OCI-LY3 (cell line): ENCODE measurements at regions not wholly inside any gene's neighbourhood (a gene's known extent, or its start where the extent isn't known, plus 50 kb on each side); places are given as distances from the start of the nearest gene placed in this dataset.
"Not testable (repeated sequence)": the region's sequence is repeated elsewhere in the genome, so short reads cannot be mapped to it uniquely, and the experiment has no call there.

ENCODE experiments used
- H2AFZ ChIP-seq: fragments of 200-600, 300-600 bp; shearing (Covaris generic); 2 replicates; pipeline ENCODE4 v1.6.0; 2014; ENCODE audit warnings: antibody characterized with exemption, low read depth, low read length
- H3K27ac ChIP-seq: fragments of 200-600, 300-600 bp; sonication (generic); 2 replicates; pipeline ENCODE4 v1.5.1; 2014; ENCODE audit warnings: mild to moderate bottlenecking, low read length, moderate library complexity, mixed read lengths
- H3K27me3 ChIP-seq: fragments of 200-600, 300-600 bp; sonication (generic); 2 replicates; pipeline ENCODE4 v1.6.1; 2014; ENCODE audit warnings: low read depth, low read length, mixed read lengths
- H3K36me3 ChIP-seq: fragments of 200-600, 300-600 bp; sonication (generic); replicated peaks from 2 replicates; pipeline ENCODE3; 2014; ENCODE audit warnings: low read depth, low read length, mixed read lengths
- H3K4me1 ChIP-seq: fragments of 300-600, 200-600 bp; sonication (generic); 2 replicates; pipeline ENCODE4 v1.6.1; 2014; ENCODE audit warnings: low read length, mixed read lengths
- H3K4me2 ChIP-seq: fragments of 200-600, 300-600 bp; sonication (generic); 2 replicates; pipeline ENCODE4 v1.6.1; 2014; ENCODE audit warnings: low read length, mixed read lengths
- H3K4me3 ChIP-seq: fragments of 300-600, 200-600 bp; sonication (generic); 2 replicates; pipeline ENCODE4 v1.5.1; 2014; ENCODE audit warnings: antibody characterized with exemption, mild to moderate bottlenecking, low read length, moderate library complexity
- H3K79me2 ChIP-seq: fragments of 300-600, 200-600 bp; shearing (Covaris generic); 2 replicates; pipeline ENCODE4 v1.6.1; 2014; ENCODE audit warnings: mild to moderate bottlenecking, low read length, mixed read lengths
- H3K9ac ChIP-seq: fragments of 300-600, 200-600 bp; shearing (Covaris generic); 2 replicates; pipeline ENCODE4 v1.6.0; 2014; ENCODE audit warnings: mild to moderate bottlenecking, low read length, moderate library complexity
- H3K9me3 ChIP-seq: fragments of 200-600, 300-600 bp; shearing (Covaris generic); 2 replicates; pipeline ENCODE4 v1.6.1; 2014; ENCODE audit warnings: low read length, mixed read lengths; ENCODE audit not compliant: insufficient read depth
- H4K20me1 ChIP-seq: fragments of 200-600, 300-600 bp; sonication (generic); 2 replicates; pipeline ENCODE4 v1.6.1; 2016; ENCODE audit warnings: low read length, mixed read lengths; ENCODE audit not compliant: insufficient read depth
- CTCF ChIP-seq: fragments of 200-600, 300-600 bp; sonication (generic); IDR thresholded peaks from 2 replicates; pipeline ENCODE4 v1.5.1; 2014; ENCODE audit warnings: antibody characterized with exemption, low read length, low read depth
- EZH2phosphoT487 ChIP-seq: fragments of 200-600 bp; shearing (Covaris generic); IDR thresholded peaks from 2 replicates; pipeline ENCODE4 v1.6.1; 2018; ENCODE audit warnings: antibody characterized with exemption, mixed run types, low read depth

- no peaks in the 10 kb centered on the region for H4K20me1 ChIP-seq
- H3K79me2 ChIP-seq: no peaks in the 10 kb centered on the region
- no peak overlapping the region for H3K9ac ChIP-seq
- H3K36me3 ChIP-seq: no peaks in the 10 kb centered on the region
- no peak overlapping the region for H3K4me2 ChIP-seq
- no peak overlapping the region for H3K27ac ChIP-seq
- H2AFZ ChIP-seq: no peak overlapping the region
- H3K4me3 ChIP-seq: no peak overlapping the region
- no peaks in the 10 kb centered on the region; the same call in none of the 2 replicates for H3K27me3 ChIP-seq
- no peaks in the 10 kb centered on the region for H3K4me1 ChIP-seq
- TF ChIP-seq CTCF (no peak), EZH2phosphoT487 (no peak)
- no peaks in the 10 kb centered on the region for H3K9me3 ChIP-seq
These were observed 157.5 kb downstream of the TTC8 start for GRCh38 chr14:88981948-88982347.

- Histone ChIP-seq H3K4me1 (no peaks in the 10 kb centered on the region), H3K27ac (no peak overlapping the region), H3K9ac (no peak overlapping the region), H3K4me2 (no peak overlapping the region), H4K20me1 (no peaks in the 10 kb centered on the region), H3K4me3 (no peak overlapping the region), H2AFZ (no peak overlapping the region), H3K79me2 (no peaks in the 10 kb centered on the region), H3K36me3 (no peaks in the 10 kb centered on the region), H3K27me3 (no peaks in the 10 kb centered on the region; the same call in none of the 2 replicates), H3K9me3 (no peaks in the 10 kb centered on the region)
- TF ChIP-seq EZH2phosphoT487 (no peak), CTCF (no peak)
These were observed 159.3 kb downstream of the TTC8 start for GRCh38 chr14:88983755-88984154.

GRCh38 chr14:88985654-88986053 lies 161.2 kb downstream of the TTC8 start:
- Histone ChIP-seq H3K4me1 (no peaks in the 10 kb centered on the region), H3K4me2 (no peak overlapping the region), H3K36me3 (no peaks in the 10 kb centered on the region), H3K79me2 (no peaks in the 10 kb centered on the region), H3K4me3 (no peak overlapping the region), H2AFZ (no peak overlapping the region), H3K9ac (no peak overlapping the region), H3K9me3 (no peaks in the 10 kb centered on the region), H4K20me1 (no peaks in the 10 kb centered on the region), H3K27me3 (no peaks in the 10 kb centered on the region; the same call in none of the 2 replicates), H3K27ac (no peak overlapping the region)
- no peak for TF ChIP-seq EZH2phosphoT487
- no peak for TF ChIP-seq CTCF

- H3K9ac ChIP-seq: no peak overlapping the region
- H3K4me2 ChIP-seq: no peak overlapping the region
These were observed 161.8 kb downstream of the TTC8 start for GRCh38 chr14:88986146-88986841.

GRCh38 chr14:88986908-88987307 lies 162.5 kb downstream of the TTC8 start:
- not testable (repeated sequence) for H2AFZ ChIP-seq, H3K9me3 ChIP-seq, H3K27me3 ChIP-seq, H3K4me3 ChIP-seq, H3K9ac ChIP-seq, H4K20me1 ChIP-seq, H3K36me3 ChIP-seq, H3K79me2 ChIP-seq, H3K27ac ChIP-seq, H3K4me1 ChIP-seq, H3K4me2 ChIP-seq

More at GRCh38 chr14:88986146-88986841, 161.8 kb downstream of the TTC8 start:
- peaks cover 3% of the 10 kb centered on the region for H3K27me3 ChIP-seq
- H3K9me3 ChIP-seq: no peaks in the 10 kb centered on the region
- H3K4me1 ChIP-seq: no peaks in the 10 kb centered on the region
- H3K4me3 ChIP-seq: no peak overlapping the region
- H3K27ac ChIP-seq: no peak overlapping the region
- no peak overlapping the region for H2AFZ ChIP-seq
- H4K20me1 ChIP-seq: no peaks in the 10 kb centered on the region
- TF ChIP-seq CTCF: no peak
- TF ChIP-seq EZH2phosphoT487: no peak
- no peaks in the 10 kb centered on the region for H3K79me2 ChIP-seq
- no peaks in the 10 kb centered on the region for H3K36me3 ChIP-seq
